ENCODE measurements at regions not wholly inside any gene's neighbourhood (a gene's known extent, or its start where the extent isn't known, plus 50 kb on each side); places are given as distances from the start of the nearest gene placed in this dataset.

GRCh38 chr18:8554354-8554753 is 54.9 kb upstream of the RAB12 start:
- no peaks in the 10 kb centered on the region for H3K36me3 ChIP-seq (ENCODE audit: insufficient read depth in 1 of 2, low read depth in 1 of 2)
- no peaks in the 10 kb centered on the region for H3K27me3 ChIP-seq (ENCODE audit: insufficient read depth in 3 of 3, low read length in 2 of 3)
- H3K27ac ChIP-seq = no peak overlapping the region
- no peaks in the 10 kb centered on the region for H3K9me3 ChIP-seq
- no peaks in the 10 kb centered on the region for H3K4me1 ChIP-seq
- no peak for TF ChIP-seq CTCF (IDR thresholded peaks at IDR 0.05)
- ATAC-seq = no peak
- DNase-seq = no peak
- H3K4me3 ChIP-seq = no peak overlapping the region
- WGBS, 3 donors = 92 to 95% (median 93%) methylated on average over 2 of the region's 2 CpGs
- intact Hi-C loops (cut with DNase I) = no loop called here

- intact Hi-C loops (cut with DNase I) = no loop called here
These were observed 52.8 kb upstream of the RAB12 start for GRCh38 chr18:8556424-8556823.

More at GRCh38 chr18:8556424-8556823, 52.8 kb upstream of the RAB12 start:
- no peaks in the 10 kb centered on the region for H3K36me3 ChIP-seq (ENCODE audit: insufficient read depth in 1 of 2, low read depth in 1 of 2)
- H3K27ac ChIP-seq = no peak overlapping the region
- no peaks in the 10 kb centered on the region for H3K27me3 ChIP-seq (ENCODE audit: insufficient read depth in 3 of 3, low read length in 2 of 3)
- TF ChIP-seq CTCF (IDR thresholded peaks at IDR 0.05) = no peak
- no peak overlapping the region for H3K4me3 ChIP-seq
- DNase-seq (no peak), ATAC-seq (no peak)
- no peaks in the 10 kb centered on the region for H3K9me3 ChIP-seq
- H3K4me1 ChIP-seq = peaks cover 2% of the 10 kb centered on the region
- 61 to 77% (median 72%) methylated on average over 4 of the region's 4 CpGs for WGBS, 3 donors

Data from psoas muscle (tissue), 7 donors.